GM19372 (cell line): ENCODE measurements at regions not wholly inside any gene's neighbourhood (a gene's known extent, or its start where the extent isn't known, plus 50 kb on each side); places are given as distances from the start of the nearest gene placed in this dataset.
"Not testable (repeated sequence)": the region's sequence is repeated elsewhere in the genome, so short reads cannot be mapped to it uniquely, and the experiment has no call there.

Source experiments
- ATAC-seq: cut with Tn5 transposase; IDR thresholded peaks from one replicate; pipeline ENCODE4 v1.9.1; 2021; ENCODE audit warnings: mild to moderate bottlenecking, low read depth, moderate library complexity; ENCODE audit not compliant: unreplicated experiment

GRCh38 chr12:25855716-25856115 lies 102.8 kb upstream of the RASSF8 start:
- no peak for ATAC-seq

GRCh38 chr12:25859976-25860375 lies 98.5 kb upstream of the RASSF8 start:
- no peak for ATAC-seq

- no peak for ATAC-seq
These were observed 97.3 kb upstream of the RASSF8 start for GRCh38 chr12:25861226-25861625.

- no peak for ATAC-seq
These were observed 93.9 kb upstream of the RASSF8 start for GRCh38 chr12:25864306-25865276.

- ATAC-seq = no peak
These were observed 91.7 kb upstream of the RASSF8 start for GRCh38 chr12:25866586-25867378.

- ATAC-seq = no peak
These were observed 90.3 kb upstream of the RASSF8 start for GRCh38 chr12:25868193-25868592.

- ATAC-seq = no peak
These were observed 86.3 kb upstream of the RASSF8 start for GRCh38 chr12:25872137-25872536.

GRCh38 chr12:25875661-25876060 lies 82.8 kb upstream of the RASSF8 start:
- ATAC-seq = no peak

GRCh38 chr12:25876383-25877045 lies 82.0 kb upstream of the RASSF8 start:
- ATAC-seq = no peak

- ATAC-seq = no peak
These were observed 81.0 kb upstream of the RASSF8 start for GRCh38 chr12:25877446-25877845.

- no peak for ATAC-seq
These were observed 76.2 kb upstream of the RASSF8 start for GRCh38 chr12:25882266-25882665.

- no peak for ATAC-seq
These were observed 75.2 kb upstream of the RASSF8 start for GRCh38 chr12:25883026-25883916.

- ATAC-seq = no peak
These were observed 74.2 kb upstream of the RASSF8 start for GRCh38 chr12:25884024-25884919.

- ATAC-seq = no peak
These were observed 73.6 kb upstream of the RASSF8 start for GRCh38 chr12:25884920-25885234.

GRCh38 chr12:25886396-25886795 lies 72.1 kb upstream of the RASSF8 start:
- no peak for ATAC-seq

GRCh38 chr12:25887367-25887766 lies 71.1 kb upstream of the RASSF8 start:
- no peak for ATAC-seq

- ATAC-seq = no peak
These were observed 69.3 kb upstream of the RASSF8 start for GRCh38 chr12:25889185-25889584.

- not testable (repeated sequence) for ATAC-seq
These were observed 67.4 kb upstream of the RASSF8 start for GRCh38 chr12:25891095-25891494.

GRCh38 chr12:25894759-25895158 lies 63.7 kb upstream of the RASSF8 start:
- no peak for ATAC-seq
